Fibroblast of gingiva (primary cell): ENCODE measurements at regions not wholly inside any gene's neighbourhood (a gene's known extent, or its start where the extent isn't known, plus 50 kb on each side); places are given as distances from the start of the nearest gene placed in this dataset.
A peak's percentile ranks its signal among the peaks of the same experiment; 100 is the strongest.

Experiments
- DNase-seq: peaks from one replicate; pipeline ENCODE4 v3.0.0-alpha.2; 2011; ENCODE audit warnings: low read depth

DNA sequence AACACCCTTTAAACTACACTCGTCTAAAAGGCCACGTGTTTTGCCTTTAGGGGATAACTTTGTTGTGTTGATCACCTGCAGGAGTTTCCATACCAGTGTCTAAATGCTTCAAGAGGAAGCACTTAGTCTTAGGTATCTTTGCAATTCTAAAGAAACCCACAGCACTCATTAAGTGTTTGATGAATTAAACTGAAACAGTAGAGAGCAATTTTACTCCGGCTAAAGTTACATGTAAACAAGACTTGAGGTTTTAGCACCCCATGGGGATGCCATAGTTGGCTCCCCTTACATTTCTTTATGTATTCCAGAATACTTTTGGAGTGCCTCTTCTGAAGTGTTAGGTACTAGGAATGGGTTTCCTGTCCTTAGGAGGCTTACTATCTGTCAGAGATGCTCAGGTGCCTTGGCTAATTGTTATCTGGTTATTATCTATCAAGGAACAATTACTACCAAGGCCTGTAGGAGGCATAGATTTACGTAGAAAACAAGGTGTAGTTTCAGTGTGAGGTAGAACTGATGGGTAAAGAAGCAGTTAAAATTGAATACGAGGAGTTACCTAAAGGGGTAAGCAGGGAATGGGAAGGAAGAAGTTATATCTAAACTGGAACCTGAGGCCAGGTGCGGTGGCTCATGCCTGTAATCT lies 176.8 kb upstream of the SAMSN1 start:
- no peak for DNase-seq

DNA sequence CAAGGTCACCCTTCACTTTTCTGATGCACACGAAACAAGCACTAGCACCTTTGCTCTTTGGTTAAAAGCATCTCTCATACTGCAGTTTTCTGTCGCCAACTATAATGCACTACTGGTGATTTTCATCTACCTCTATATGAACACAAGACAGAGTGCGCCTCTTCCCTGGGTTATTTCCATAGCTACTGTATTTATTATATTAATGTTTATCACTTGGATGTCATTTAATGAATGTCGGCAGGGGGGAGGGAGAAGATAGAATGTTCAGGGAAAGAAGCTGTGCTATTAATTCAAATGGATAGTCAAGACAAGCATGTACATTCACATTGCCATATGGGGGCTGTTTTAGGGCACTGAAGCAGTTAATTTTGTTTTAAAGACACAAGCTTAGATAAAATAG lies 174.1 kb upstream of the SAMSN1 start:
- no peak for DNase-seq

- no peak for DNase-seq
Measured at GRCh38 chr21:14718951-14719350, 172.8 kb upstream of the SAMSN1 start.

DNA sequence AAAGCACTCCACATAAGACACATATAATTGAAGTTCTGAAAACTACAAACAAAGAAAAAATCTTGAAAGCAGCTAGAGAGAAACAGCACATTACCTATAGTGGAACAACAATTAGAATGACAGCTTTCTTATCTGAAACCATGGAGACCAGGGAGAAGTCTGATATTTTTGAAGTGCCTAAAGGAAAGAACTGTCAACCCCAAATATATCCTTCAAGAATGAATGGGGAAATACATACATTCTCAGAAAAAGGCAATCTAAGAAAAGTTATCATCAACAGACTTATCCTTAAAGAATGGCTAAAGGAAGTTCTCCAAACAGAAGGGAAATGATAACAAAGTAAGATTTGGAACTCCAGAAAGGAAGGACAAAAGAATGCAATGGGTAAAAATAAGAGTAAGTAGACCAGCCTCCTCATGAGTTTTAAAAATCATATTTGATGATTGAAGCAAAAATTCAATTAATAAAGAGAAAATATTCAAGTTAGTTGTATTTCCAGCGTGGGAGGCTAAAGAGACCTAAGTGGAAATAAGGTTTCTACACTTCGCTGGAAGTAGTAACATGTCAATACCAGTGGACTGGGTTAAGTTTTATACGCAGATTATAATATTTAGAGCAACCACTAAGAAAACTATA lies 170.8 kb upstream of the SAMSN1 start:
- no peak for DNase-seq

DNA sequence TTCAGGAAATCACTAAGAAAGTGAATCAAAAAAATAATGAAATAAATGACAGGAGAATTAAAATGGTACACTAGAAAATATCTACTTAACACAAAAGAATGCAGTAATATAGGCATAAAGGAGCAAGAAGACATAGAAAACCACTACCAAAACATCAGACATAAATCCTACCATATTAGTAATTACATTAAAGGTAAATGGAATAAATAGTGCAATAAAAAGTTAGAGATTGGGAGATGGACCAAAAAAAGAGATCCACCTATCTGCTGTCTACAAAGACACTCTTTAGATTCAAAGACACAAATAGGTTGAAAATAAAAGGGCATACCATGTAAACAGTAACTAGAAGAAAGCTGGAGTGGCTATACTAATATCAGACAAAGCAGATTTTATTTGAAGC lies 167.0 kb upstream of the SAMSN1 start:
- no peak for DNase-seq

DNA sequence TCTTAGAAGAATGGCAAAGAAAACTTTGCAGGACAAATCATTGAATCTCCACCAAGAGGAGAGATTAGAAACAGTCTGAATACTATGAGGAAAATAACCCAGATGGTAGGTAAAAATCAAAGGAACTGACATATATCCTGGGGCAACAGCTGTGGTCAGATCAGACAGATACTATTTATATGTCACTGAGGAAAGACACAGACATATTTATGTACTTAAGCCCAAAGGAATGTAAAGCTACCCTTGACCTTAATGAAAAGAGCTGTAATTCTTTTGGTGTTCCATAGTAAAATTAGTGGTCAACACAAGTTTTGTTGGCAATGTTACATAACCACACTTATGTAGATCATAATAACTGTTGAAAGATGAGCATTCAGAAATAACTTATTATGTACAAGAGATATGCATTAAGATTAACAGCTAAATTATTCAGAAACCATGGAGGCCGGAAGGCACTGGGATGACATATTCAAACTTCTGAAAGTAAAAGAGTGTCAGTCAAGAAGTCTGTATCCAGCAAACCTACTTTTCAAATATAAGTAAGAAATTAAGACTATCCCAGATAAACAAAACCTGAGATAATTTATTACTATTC lies 166.1 kb upstream of the SAMSN1 start:
- DNase-seq: peak; percentile 10

DNA sequence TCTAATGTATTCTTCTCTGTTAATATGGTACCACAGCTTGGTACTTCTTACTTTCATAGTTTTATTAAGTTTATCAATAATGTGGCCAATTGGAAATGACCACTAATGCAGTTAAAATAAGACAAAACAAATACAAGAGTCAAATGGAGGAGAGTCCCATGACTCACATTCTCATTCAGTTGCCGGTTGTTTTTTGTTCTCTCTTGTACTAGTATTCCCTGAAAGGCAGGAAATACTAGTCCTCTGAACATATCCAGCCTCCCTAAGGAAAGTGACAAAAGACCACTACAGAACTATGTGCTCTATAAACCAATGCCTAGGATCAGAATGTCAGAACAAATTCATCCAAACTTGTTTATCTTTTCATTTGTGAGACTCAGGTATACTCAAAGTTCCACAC lies 165.2 kb upstream of the SAMSN1 start:
- no peak for DNase-seq

GRCh38 chr21:14707511-14708020 lies 161.5 kb upstream of the SAMSN1 start:
- DNase-seq: no peak

DNA sequence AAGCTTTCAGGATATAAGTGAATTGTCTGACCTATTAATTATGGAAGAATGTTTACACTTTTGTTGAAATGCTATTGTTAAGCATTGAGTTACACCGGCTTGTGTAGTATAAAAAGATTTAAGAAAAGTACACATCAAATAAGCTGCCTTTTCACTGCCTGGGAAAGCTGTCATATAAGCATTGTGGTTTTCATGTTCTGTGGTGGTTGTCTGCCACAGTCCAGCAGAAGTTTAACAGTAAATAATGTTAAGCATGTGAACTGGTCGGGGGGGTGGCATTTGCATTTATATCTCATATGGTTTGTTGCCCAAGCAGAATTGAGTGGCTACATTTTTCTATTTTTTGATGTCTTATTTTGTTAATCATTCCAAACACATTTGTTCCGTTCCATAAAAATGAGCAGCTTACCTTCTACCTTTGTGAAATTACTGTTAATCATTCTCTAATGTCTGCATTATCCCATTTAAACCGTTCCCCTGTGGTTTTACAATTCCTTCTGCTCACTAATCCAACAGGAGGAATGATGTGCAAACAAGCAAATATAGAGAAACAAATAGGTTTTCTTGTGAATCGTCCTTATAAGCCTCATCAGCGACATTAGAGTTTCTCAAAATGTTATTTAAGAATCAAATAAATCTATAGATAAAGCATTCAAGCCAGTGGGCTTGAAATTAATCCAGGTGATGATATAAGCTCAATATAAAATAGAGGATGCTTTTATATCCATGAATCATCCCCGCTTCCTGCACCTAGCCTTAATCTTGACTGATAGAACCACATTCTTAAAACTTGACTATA lies 160.8 kb upstream of the SAMSN1 start:
- DNase-seq: no peak

DNA sequence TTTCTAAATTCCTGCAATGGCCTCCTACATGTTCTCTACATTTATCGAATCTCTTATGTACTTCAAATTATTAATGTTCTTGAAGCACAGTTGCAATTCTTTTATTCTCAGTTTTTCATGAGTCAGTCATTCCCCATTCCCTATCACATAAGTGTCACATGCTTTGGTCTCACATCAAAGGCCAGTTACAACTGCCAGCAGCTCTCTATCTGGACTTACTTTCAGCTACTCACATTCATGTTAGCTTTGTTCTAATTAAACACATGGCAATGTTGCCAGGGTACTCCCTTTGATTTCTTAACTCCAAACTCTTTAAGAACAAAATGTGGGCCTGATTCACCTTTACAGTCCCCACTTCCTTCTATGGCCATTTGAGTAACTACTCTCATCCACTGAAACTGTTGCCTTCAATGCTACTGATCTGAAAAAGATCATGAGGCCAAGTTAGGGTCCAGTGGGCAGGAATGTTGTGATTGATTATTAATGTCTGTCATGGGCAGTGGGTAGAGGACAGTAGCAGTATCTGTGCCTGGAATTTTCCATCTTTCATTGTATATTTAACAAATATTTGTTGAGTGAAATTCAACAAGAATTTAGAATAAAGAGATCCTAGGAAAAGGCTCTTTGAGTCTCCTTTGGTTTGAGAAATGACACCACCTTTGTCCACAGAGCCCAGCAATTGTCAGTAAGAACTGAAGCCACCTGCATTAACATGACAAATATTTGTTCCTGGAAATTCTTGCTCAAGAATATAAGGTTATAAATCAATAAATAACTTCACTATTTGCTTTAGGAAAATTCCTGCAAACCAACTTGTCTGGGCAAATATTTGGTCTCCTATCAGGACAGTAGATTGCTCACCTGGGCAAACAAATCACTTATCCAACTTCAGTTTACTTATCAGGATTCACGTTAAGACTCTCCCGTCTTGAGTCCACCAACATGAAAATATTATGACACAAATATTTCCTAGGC lies 153.6 kb upstream of the SAMSN1 start:
- no peak for DNase-seq

DNA sequence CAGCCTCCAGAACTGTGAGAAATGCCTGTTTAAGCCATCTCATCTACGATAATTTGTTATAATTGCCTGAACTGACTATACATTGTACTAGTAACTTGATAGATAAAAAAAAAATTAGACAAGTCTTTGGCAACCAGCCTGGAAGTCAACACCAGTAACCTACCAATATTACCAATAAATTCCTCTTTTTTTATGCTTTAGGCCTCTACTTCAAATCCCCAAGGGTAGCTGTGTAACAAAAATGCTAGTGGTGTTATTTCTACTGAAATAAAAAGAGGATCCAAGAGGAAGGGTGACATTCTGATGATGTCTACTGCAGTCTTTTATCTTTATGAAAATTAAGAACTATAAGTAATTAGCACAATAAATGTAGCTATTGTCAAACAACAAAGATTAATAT lies 151.7 kb upstream of the SAMSN1 start:
- DNase-seq: no peak

DNA sequence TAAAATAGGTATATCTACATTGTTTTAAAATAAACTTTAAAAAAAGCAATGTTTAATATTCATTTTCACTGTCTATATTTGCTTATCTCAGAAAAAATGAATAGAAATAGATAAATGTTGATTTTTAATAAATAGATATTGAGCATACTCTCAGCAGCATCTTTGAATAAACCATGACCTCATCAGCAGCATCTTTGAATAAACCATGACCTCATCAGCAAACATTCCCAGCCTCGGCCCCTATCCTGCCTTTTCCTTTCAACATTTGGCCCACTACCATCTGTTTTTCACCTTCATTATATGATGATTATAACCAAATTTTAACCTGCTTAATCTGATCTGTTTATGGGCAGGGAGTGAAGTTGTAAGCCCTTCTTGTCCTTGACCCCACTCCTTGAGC lies 148.7 kb upstream of the SAMSN1 start:
- DNase-seq: no peak

DNA sequence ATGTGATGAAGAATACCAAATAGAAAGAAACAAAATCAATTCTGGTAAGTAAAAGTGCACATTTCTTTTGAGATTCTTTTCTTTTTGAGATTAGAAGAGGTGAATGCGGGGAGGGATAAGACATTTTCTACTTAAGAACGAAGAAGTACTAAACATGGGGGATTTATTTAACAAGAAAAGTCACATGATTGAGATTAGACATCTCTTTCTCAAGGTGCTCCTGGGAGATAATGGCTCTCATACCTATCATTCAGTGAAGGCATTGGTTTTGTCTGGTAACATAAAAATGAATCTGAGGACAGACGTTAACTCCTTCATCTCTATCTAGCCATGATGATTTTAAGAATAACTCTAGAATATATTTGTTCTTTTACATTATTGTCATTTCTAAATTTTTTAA lies 147.9 kb upstream of the SAMSN1 start:
- DNase-seq: no peak

GRCh38 chr21:14691914-14692313 lies 145.8 kb upstream of the SAMSN1 start:
- DNase-seq: no peak

- DNase-seq: no peak
Measured at GRCh38 chr21:14690886-14691285, 144.8 kb upstream of the SAMSN1 start.

- no peak for DNase-seq
Measured at GRCh38 chr21:14688936-14689335, 142.8 kb upstream of the SAMSN1 start.

- DNase-seq: no peak
Measured at GRCh38 chr21:14688412-14688811, 142.3 kb upstream of the SAMSN1 start.

- DNase-seq: no peak
Measured at GRCh38 chr21:14687268-14687625, 141.1 kb upstream of the SAMSN1 start.

DNA sequence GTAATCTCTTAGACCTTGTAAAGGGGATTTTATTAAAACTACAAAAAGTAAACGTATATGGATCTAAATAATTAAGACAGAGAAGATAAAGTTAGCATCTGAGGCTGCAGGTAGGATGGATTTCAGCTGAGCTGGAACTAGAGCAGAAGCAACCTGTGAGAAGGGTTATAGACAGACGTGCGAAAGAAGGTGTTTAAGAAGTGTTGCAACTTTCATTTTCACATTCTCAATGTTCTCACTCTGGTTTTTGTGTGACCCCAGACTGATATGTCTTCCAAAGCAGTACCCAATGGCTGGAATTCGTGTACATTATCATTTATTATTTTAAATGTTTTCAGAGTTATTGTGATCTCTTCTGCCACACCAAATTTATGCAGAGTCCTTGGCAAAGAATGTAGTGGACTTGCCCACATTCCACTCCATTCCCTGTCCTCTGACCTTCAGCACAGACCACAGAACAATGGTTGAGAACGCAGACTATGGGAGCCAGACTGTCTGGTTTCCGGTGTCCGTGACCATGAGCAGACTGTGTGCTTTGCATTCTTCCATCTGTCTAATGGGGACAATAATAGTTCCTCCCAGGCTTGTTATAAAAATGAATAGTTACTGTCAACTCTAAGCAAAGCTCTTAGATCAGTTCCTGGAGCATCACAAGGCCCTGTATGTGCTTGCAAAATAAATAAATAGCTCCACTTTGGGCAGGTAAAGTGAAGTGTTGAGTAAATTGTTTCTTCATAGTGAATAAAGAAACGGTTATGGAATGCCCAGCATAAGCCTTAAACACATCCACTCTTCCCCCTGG lies 140.6 kb upstream of the SAMSN1 start:
- DNase-seq: no peak

DNA sequence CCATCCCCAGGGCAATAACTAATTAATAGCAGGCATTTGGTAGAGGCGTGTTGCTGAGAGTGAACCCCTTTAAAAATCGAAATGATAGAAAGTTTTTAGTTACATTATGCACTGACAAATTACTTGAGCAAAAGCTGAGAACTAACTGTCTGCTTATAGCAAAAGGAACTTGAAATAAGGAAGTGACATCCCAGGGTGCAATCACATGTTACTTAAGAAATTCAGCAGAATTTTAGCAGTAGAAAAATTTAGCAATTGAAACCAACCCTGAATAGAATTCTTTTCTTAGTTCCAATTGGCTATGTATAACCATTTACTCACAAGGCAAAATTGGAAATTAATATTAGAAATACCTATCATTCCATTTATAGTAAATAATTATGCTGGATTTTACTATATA lies 139.5 kb upstream of the SAMSN1 start:
- DNase-seq: no peak

DNA sequence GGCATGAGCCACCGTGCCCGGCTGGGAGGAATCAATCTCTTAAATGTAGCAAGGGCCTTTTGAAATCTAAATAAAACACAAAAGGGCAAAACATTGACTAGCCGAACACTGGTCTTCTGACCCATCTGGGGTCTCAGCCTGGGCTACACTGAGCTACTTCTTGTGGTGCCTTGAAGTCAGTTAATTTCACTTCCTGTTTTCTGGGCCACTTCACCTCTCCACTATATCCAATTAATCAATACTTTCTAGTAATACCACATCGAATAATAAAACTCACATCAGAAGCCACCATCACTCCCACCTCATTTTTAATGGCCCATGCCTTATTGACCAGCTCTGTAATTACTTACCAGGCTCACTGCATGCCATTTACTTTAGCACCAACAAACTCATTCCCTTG lies 138.0 kb upstream of the SAMSN1 start:
- no peak for DNase-seq
